Tibial artery (tissue), 4 donors: ENCODE measurements at regions not wholly inside any gene's neighbourhood (a gene's known extent, or its start where the extent isn't known, plus 50 kb on each side); places are given as distances from the start of the nearest gene placed in this dataset.

ENCODE experiments used
- DNase-seq, 2 donors: peaks; one replicate each; pipeline ENCODE4 v3.0.0-alpha.2; 2019
- H3K27ac ChIP-seq, 2 donors: fragments of 200-600 bp; sonication (generic) in 1 of 2; 1 replicate in 1 of 2; 2 replicates in 1 of 2; pipeline ENCODE4 v1.5.1; 2018 to 2019; ENCODE audit warnings: mild to moderate bottlenecking in 1 of 2
- H3K27me3 ChIP-seq, 2 donors: fragments of 200-600 bp; sonication (generic) in 1 of 2; one replicate each; pipeline versions ENCODE4 v1.5.1 to v1.6.0; 2016 to 2019
- H3K36me3 ChIP-seq, 3 donors: fragments of 200-600 bp; sonication (generic) in 2 of 3; one replicate each; pipeline ENCODE4 v1.5.1; 2016 to 2019; ENCODE audit warnings: mild to moderate bottlenecking in 2 of 3
- H3K4me1 ChIP-seq, 4 donors: fragments of 200-600 bp; sonication (generic) in 2 of 4; 1 replicate in 3 of 4; 2 replicates in 1 of 4; pipeline ENCODE4 v1.5.1; 2016 to 2019
- H3K4me3 ChIP-seq, 2 donors: fragments of 200-600 bp; sonication (generic) in 1 of 2; 1 replicate in 1 of 2; 2 replicates in 1 of 2; pipeline ENCODE4 v1.5.1; 2018 to 2019; ENCODE audit warnings: mild to moderate bottlenecking in 2 of 2
- H3K9me3 ChIP-seq, 3 donors: fragments of 200-600 bp; sonication (generic) in 1 of 3; one replicate each; pipeline ENCODE4 v1.5.1; 2016 to 2019
- CTCF ChIP-seq, 2 experiments: fragments of 200-600 bp in 1 of 2; fragments of 450-650 bp in 1 of 2; IDR thresholded peaks; one replicate each; pipeline ENCODE4 v1.5.1; 2017 to 2019; ENCODE audit warnings: antibody characterized with exemption in 2 of 2, mild to moderate bottlenecking in 1 of 2, moderate library complexity in 1 of 2
- intact Hi-C: fragments of 100-400 bp; cut with DNase I; formaldehyde crosslinking; loops from one replicate; pipeline ENCODE4 v1.15.0; 2023; ENCODE audit warnings: low total_unique reads

GRCh38 chr14:43483415-43483814 lies 1023.7 kb downstream of the FSCB start:
- no peaks in the 10 kb centered on the region for H3K9me3 ChIP-seq
- no peaks in the 10 kb centered on the region for H3K4me1 ChIP-seq
- no peaks in the 10 kb centered on the region for H3K36me3 ChIP-seq
- no peak overlapping the region for H3K4me3 ChIP-seq
- H3K27me3 ChIP-seq = no peaks in the 10 kb centered on the region
- H3K27ac ChIP-seq = no peak overlapping the region
- TF ChIP-seq CTCF (IDR thresholded peaks at IDR 0.05) = no peak
- DNase-seq = no peak
- intact Hi-C loops = no loop called here

GRCh38 chr14:43481864-43482263 lies 1025.2 kb downstream of the FSCB start:
- Histone ChIP-seq H3K27ac (no peak overlapping the region), H3K9me3 (no peaks in the 10 kb centered on the region), H3K27me3 (no peaks in the 10 kb centered on the region), H3K36me3 (no peaks in the 10 kb centered on the region), H3K4me3 (no peak overlapping the region), H3K4me1 (no peaks in the 10 kb centered on the region)
- no peak for TF ChIP-seq CTCF (IDR thresholded peaks at IDR 0.05)
- intact Hi-C loops = no loop called here
- DNase-seq = no peak

- Histone ChIP-seq H3K36me3 (no peaks in the 10 kb centered on the region), H3K9me3 (no peaks in the 10 kb centered on the region), H3K27me3 (no peaks in the 10 kb centered on the region), H3K4me1 (no peaks in the 10 kb centered on the region), H3K27ac (no peak overlapping the region), H3K4me3 (no peak overlapping the region)
- TF ChIP-seq CTCF (IDR thresholded peaks at IDR 0.05) = no peak
- intact Hi-C loops = no loop called here
- DNase-seq = no peak
Observed at GRCh38 chr14:43480976-43481375, 1026.1 kb downstream of the FSCB start.

- no peaks in the 10 kb centered on the region for H3K4me1 ChIP-seq
- no peaks in the 10 kb centered on the region for H3K27me3 ChIP-seq
- no peaks in the 10 kb centered on the region for H3K36me3 ChIP-seq
- H3K4me3 ChIP-seq = no peak overlapping the region
- intact Hi-C loops = no loop called here
- DNase-seq = no peak
- no peaks in the 10 kb centered on the region for H3K9me3 ChIP-seq
- no peak for TF ChIP-seq CTCF (IDR thresholded peaks at IDR 0.05)
- no peak overlapping the region for H3K27ac ChIP-seq
Observed at GRCh38 chr14:43479596-43480195, 1027.4 kb downstream of the FSCB start.

GRCh38 chr14:43476822-43477221 lies 1030.3 kb downstream of the FSCB start:
- no peaks in the 10 kb centered on the region for H3K27me3 ChIP-seq
- no peak overlapping the region for H3K4me3 ChIP-seq
- H3K36me3 ChIP-seq = no peaks in the 10 kb centered on the region
- H3K4me1 ChIP-seq = no peaks in the 10 kb centered on the region
- intact Hi-C loops = no loop called here
- no peak overlapping the region for H3K27ac ChIP-seq
- no peak for DNase-seq
- no peaks in the 10 kb centered on the region for H3K9me3 ChIP-seq
- TF ChIP-seq CTCF (IDR thresholded peaks at IDR 0.05) = no peak

- no peaks in the 10 kb centered on the region for H3K4me1 ChIP-seq
- H3K27ac ChIP-seq = no peak overlapping the region
- no peaks in the 10 kb centered on the region for H3K9me3 ChIP-seq
- no peak for TF ChIP-seq CTCF (IDR thresholded peaks at IDR 0.05)
- no peak for DNase-seq
- no peaks in the 10 kb centered on the region for H3K27me3 ChIP-seq
- no peak overlapping the region for H3K4me3 ChIP-seq
- no peaks in the 10 kb centered on the region for H3K36me3 ChIP-seq
- intact Hi-C loops = no loop called here
Observed at GRCh38 chr14:43475757-43476156, 1031.3 kb downstream of the FSCB start.
